ENCODE measurements at regions not wholly inside any gene's neighbourhood (a gene's known extent, or its start where the extent isn't known, plus 50 kb on each side); places are given as distances from the start of the nearest gene placed in this dataset.

GRCh38 chr9:107147134-107147533, 135.9 kb upstream of the RAD23B start:
- no peaks in the 10 kb centered on the region for H3K9me2 ChIP-seq (replicated peaks; ENCODE audit: insufficient read depth, low read length)
- H3F3A ChIP-seq (ENCODE audit: insufficient read depth, low read length): no peaks in the 10 kb centered on the region
- no peaks in the 10 kb centered on the region for H3K4me1 ChIP-seq (ENCODE audit: low read length)
- no peaks in the 10 kb centered on the region for H3K27me3 ChIP-seq (replicated peaks; ENCODE audit: insufficient read depth, low read length)
- H3K9ac ChIP-seq (ENCODE audit: low read length): no peak overlapping the region
- no peak for DNase-seq
- no peaks in the 10 kb centered on the region for H3K9me3 ChIP-seq (replicated peaks; ENCODE audit: insufficient read depth, low read length)
- TF ChIP-seq, protein P1, sequence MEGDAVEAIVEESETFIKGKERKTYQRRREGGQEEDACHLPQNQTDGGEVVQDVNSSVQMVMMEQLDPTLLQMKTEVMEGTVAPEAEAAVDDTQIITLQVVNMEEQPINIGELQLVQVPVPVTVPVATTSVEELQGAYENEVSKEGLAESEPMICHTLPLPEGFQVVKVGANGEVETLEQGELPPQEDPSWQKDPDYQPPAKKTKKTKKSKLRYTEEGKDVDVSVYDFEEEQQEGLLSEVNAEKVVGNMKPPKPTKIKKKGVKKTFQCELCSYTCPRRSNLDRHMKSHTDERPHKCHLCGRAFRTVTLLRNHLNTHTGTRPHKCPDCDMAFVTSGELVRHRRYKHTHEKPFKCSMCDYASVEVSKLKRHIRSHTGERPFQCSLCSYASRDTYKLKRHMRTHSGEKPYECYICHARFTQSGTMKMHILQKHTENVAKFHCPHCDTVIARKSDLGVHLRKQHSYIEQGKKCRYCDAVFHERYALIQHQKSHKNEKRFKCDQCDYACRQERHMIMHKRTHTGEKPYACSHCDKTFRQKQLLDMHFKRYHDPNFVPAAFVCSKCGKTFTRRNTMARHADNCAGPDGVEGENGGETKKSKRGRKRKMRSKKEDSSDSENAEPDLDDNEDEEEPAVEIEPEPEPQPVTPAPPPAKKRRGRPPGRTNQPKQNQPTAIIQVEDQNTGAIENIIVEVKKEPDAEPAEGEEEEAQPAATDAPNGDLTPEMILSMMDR (IDR thresholded peaks at IDR 0.05; ENCODE audit: low read length): no peak
- TF ChIP-seq EZH2 (optimal IDR thresholded peaks at IDR 0.05; ENCODE audit: low read depth, low read length) (no peak), EZH2phosphoT487 (IDR thresholded peaks at IDR 0.05; ENCODE audit: low read length) (no peak)
- H3K79me2 ChIP-seq (ENCODE audit: low read length): no peaks in the 10 kb centered on the region
- no peak overlapping the region for H3K27ac ChIP-seq (ENCODE audit: low read length)
- no peak overlapping the region for H2AFZ ChIP-seq (ENCODE audit: low read length)
- H4K20me1 ChIP-seq (ENCODE audit: insufficient read depth, low read length): no peaks in the 10 kb centered on the region
- H3K4me3 ChIP-seq (ENCODE audit: low read length): no peak overlapping the region
- H3K36me3 ChIP-seq (replicated peaks; ENCODE audit: insufficient read depth, low read length): no peaks in the 10 kb centered on the region
- H3K4me2 ChIP-seq (ENCODE audit: low read depth, low read length): no peak overlapping the region

DNA sequence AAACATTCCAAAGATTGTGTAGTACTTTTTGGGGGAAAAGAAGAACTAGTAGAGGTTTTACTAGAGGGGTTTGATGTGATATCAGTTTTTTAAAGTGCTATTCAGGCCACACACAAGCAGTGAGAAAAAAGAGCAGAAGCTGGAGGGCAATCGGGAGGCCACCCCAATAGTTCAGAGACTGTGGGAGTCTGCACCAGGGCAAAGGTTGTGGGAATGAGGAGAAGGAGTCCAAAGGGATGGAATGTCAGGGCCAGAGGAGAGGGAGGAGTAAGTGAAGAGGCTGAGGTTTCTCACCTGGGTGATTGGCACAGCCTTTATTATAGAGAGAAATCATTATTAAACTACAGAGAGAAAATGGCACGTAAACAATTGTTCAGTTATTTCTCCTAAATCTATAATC, 134.9 kb upstream of the RAD23B start:
- H3K9me2 ChIP-seq (replicated peaks; ENCODE audit: insufficient read depth, low read length): no peaks in the 10 kb centered on the region
- no peak for TF ChIP-seq EZH2phosphoT487 (IDR thresholded peaks at IDR 0.05; ENCODE audit: low read length)
- TF ChIP-seq EZH2 (optimal IDR thresholded peaks at IDR 0.05; ENCODE audit: low read depth, low read length): no peak
- TF ChIP-seq, protein P1 (IDR thresholded peaks at IDR 0.05; ENCODE audit: low read length): no peak
- no peak overlapping the region for H3K9ac ChIP-seq (ENCODE audit: low read length)
- no peaks in the 10 kb centered on the region for H3K9me3 ChIP-seq (replicated peaks; ENCODE audit: insufficient read depth, low read length)
- DNase-seq: no peak
- no peaks in the 10 kb centered on the region for H3K79me2 ChIP-seq (ENCODE audit: low read length)
- no peak overlapping the region for H3K4me2 ChIP-seq (ENCODE audit: low read depth, low read length)
- H3K27me3 ChIP-seq (replicated peaks; ENCODE audit: insufficient read depth, low read length): no peaks in the 10 kb centered on the region
- H4K20me1 ChIP-seq (ENCODE audit: insufficient read depth, low read length): no peaks in the 10 kb centered on the region
- H2AFZ ChIP-seq (ENCODE audit: low read length): no peak overlapping the region
- no peak overlapping the region for H3K27ac ChIP-seq (ENCODE audit: low read length)
- no peaks in the 10 kb centered on the region for H3K4me1 ChIP-seq (ENCODE audit: low read length)
- H3K36me3 ChIP-seq (replicated peaks; ENCODE audit: insufficient read depth, low read length): no peaks in the 10 kb centered on the region
- no peaks in the 10 kb centered on the region for H3F3A ChIP-seq (ENCODE audit: insufficient read depth, low read length)
- H3K4me3 ChIP-seq (ENCODE audit: low read length): no peak overlapping the region

- no peak for TF ChIP-seq EZH2 (optimal IDR thresholded peaks at IDR 0.05; ENCODE audit: low read depth, low read length)
- TF ChIP-seq, protein P1 (IDR thresholded peaks at IDR 0.05; ENCODE audit: low read length): no peak
- no peak for TF ChIP-seq EZH2phosphoT487 (IDR thresholded peaks at IDR 0.05; ENCODE audit: low read length)
- no peak overlapping the region for H3K4me2 ChIP-seq (ENCODE audit: low read depth, low read length)
- no peaks in the 10 kb centered on the region for H3K36me3 ChIP-seq (replicated peaks; ENCODE audit: insufficient read depth, low read length)
- no peaks in the 10 kb centered on the region for H3K9me2 ChIP-seq (replicated peaks; ENCODE audit: insufficient read depth, low read length)
- no peaks in the 10 kb centered on the region for H3K79me2 ChIP-seq (ENCODE audit: low read length)
- H3K4me3 ChIP-seq (ENCODE audit: low read length): no peak overlapping the region
- H3K27ac ChIP-seq (ENCODE audit: low read length): no peak overlapping the region
- no peak overlapping the region for H3K9ac ChIP-seq (ENCODE audit: low read length)
- DNase-seq: no peak
- no peaks in the 10 kb centered on the region for H4K20me1 ChIP-seq (ENCODE audit: insufficient read depth, low read length)
- H3K4me1 ChIP-seq (ENCODE audit: low read length): no peaks in the 10 kb centered on the region
- no peak overlapping the region for H2AFZ ChIP-seq (ENCODE audit: low read length)
- H3K27me3 ChIP-seq (replicated peaks; ENCODE audit: insufficient read depth, low read length): no peaks in the 10 kb centered on the region
- no peaks in the 10 kb centered on the region for H3K9me3 ChIP-seq (replicated peaks; ENCODE audit: insufficient read depth, low read length)
- no peaks in the 10 kb centered on the region for H3F3A ChIP-seq (ENCODE audit: insufficient read depth, low read length)
Observed at GRCh38 chr9:107149756-107150155, 133.3 kb upstream of the RAD23B start.

Measured in MM.1S (cell line).